Spleen (tissue), 11 donors: ENCODE measurements at regions not wholly inside any gene's neighbourhood (a gene's known extent, or its start where the extent isn't known, plus 50 kb on each side); places are given as distances from the start of the nearest gene placed in this dataset.

Experiments
- DNase-seq: peaks from one replicate; pipeline ENCODE4 v3.0.0-alpha.2; 2020
- H3K27ac ChIP-seq, 8 donors: fragments of 200-600 bp; sonication (generic) in 7 of 8; 1 replicate in 4 of 8; 2 replicates in 4 of 8; pipeline versions ENCODE4 v1.5.0 to v1.8.0; 2016 to 2021; ENCODE audit warnings: inconsistent platforms in 4 of 8, mild to moderate bottlenecking in 4 of 8, moderate library complexity in 1 of 8
- H3K27me3 ChIP-seq, 7 donors: fragments of 200-600 bp; sonication (generic) in 6 of 7; replicated peaks in 1 of 7; 1 replicate in 4 of 7; 2 replicates in 3 of 7; pipeline versions ENCODE4 v1.5.0 to v1.8.0; 2016 to 2021; ENCODE audit warnings: inconsistent platforms in 3 of 7, mild to moderate bottlenecking in 1 of 7
- H3K36me3 ChIP-seq, 6 donors: fragments of 200-600 bp; sonication (generic) in 5 of 6; 1 replicate in 4 of 6; 2 replicates in 2 of 6; pipeline versions ENCODE4 v1.5.0 to v1.8.0; 2016 to 2021; ENCODE audit warnings: inconsistent platforms in 2 of 6
- H3K4me1 ChIP-seq, 6 donors: fragments of 200-600 bp; sonication (generic) in 5 of 6; 1 replicate in 3 of 6; 2 replicates in 3 of 6; pipeline versions ENCODE4 v1.5.0 to v1.8.0; 2016 to 2021; ENCODE audit warnings: inconsistent platforms in 3 of 6
- H3K4me3 ChIP-seq, 8 donors: fragments of 200-600 bp; sonication (generic) in 7 of 8; 1 replicate in 4 of 8; 2 replicates in 4 of 8; pipeline versions ENCODE4 v1.5.0 to v1.8.0; 2016 to 2021; ENCODE audit warnings: inconsistent platforms in 4 of 8, mild to moderate bottlenecking in 4 of 8, moderate library complexity in 2 of 8
- H3K9me3 ChIP-seq, 8 donors: fragments of 200-600 bp; sonication (generic) in 7 of 8; 1 replicate in 4 of 8; 2 replicates in 4 of 8; pipeline versions ENCODE4 v1.5.0 to v1.8.0; 2016 to 2021; ENCODE audit warnings: inconsistent platforms in 4 of 8
- CTCF ChIP-seq, 11 experiments: fragments of 200-600 bp in 7 of 11; fragments of 450-650 bp in 4 of 11; sonication (generic) in 4 of 11; IDR thresholded peaks in 8 of 11; conservative IDR thresholded peaks in 3 of 11; 1 replicate in 7 of 11; 2 replicates in 4 of 11; pipeline versions ENCODE4 v1.4.0 to v1.8.0; 2016 to 2021; ENCODE audit warnings: antibody characterized with exemption in 11 of 11, inconsistent platforms in 4 of 11, mild to moderate bottlenecking in 1 of 11
- POLR2A ChIP-seq, 3 donors: fragments of 450-650 bp; IDR thresholded peaks; one replicate each; pipeline ENCODE4 v1.5.1; 2017; ENCODE audit warnings: antibody characterized with exemption in 3 of 3, mild to moderate bottlenecking in 1 of 3
- POLR2AphosphoS5 ChIP-seq, 3 donors: sonication (generic); formaldehyde crosslinking; IDR thresholded peaks; one replicate each; pipeline ENCODE4 v1.5.1; 2017; ENCODE audit warnings: antibody characterized with exemption in 3 of 3
- WGBS, 5 donors: extraction: QIAGEN DNeasy Blood & Tissue Kit in 3 of 5; methylation state at CpG; one replicate each; pipeline versions ENCODE4 v1.1.5 to v1.1.7; 2013 to 2018; 5-methylcytosine and 5-hydroxymethylcytosine counted together
- intact Hi-C: fragments of 100-400 bp; cut with DNase I; formaldehyde crosslinking; loops from one replicate; pipeline ENCODE4 v1.15.0; 2023; ENCODE audit warnings: low total_unique reads
- donor health status: healthy with polysubstance abuse.
- donor health status: DM: no; HTN: no; CAD: no; lungs with moderate emphysema.
- donor health status: DM: no; HTN: no; CAD: no.
- donor health status: Bipolar disorder and iron deficiency.
- donor health status: healthy.
- donor health status: DM: no; HTN: no; CAD: no.
- donor health status: DM: yes; HTN: yes; CAD: no.

GRCh38 chr21:24681456-24681855 lies 925.8 kb downstream of the MRPL39 start:
- WGBS, 5 donors: 27 to 43% (median 39%) methylated on average over 2 of the region's 2 CpGs
- TF ChIP-seq CTCF (IDR thresholded peaks at IDR 0.05 in 8 of 11, conservative IDR thresholded peaks at IDR 0.05 in 3 of 11): no peak
- TF ChIP-seq POLR2A (IDR thresholded peaks at IDR 0.05): no peak
- no peak for TF ChIP-seq POLR2AphosphoS5 (IDR thresholded peaks at IDR 0.05)
- intact Hi-C loops: no loop called here

GRCh38 chr21:24671901-24672300 lies 935.4 kb downstream of the MRPL39 start:
- Histone ChIP-seq H3K27ac (no peak overlapping the region), H3K27me3 (no peaks in the 10 kb centered on the region), H3K36me3 (no peaks in the 10 kb centered on the region), H3K9me3 (no peaks in the 10 kb centered on the region), H3K4me3 (no peak overlapping the region), H3K4me1 (no peaks in the 10 kb centered on the region)
- 43 to 54% (median 46%) methylated on average over 1 of the region's 1 CpG for WGBS, 5 donors
- intact Hi-C loops: no loop called here
- no peak for DNase-seq
- no peak for TF ChIP-seq CTCF (IDR thresholded peaks at IDR 0.05 in 8 of 11, conservative IDR thresholded peaks at IDR 0.05 in 3 of 11)
- no peak for TF ChIP-seq POLR2AphosphoS5 (IDR thresholded peaks at IDR 0.05)
- no peak for TF ChIP-seq POLR2A (IDR thresholded peaks at IDR 0.05)

More at GRCh38 chr21:24681456-24681855, 925.8 kb downstream of the MRPL39 start:
- no peak overlapping the region for H3K27ac ChIP-seq
- no peak for DNase-seq
- no peaks in the 10 kb centered on the region for H3K4me1 ChIP-seq
- H3K27me3 ChIP-seq: no peaks in the 10 kb centered on the region
- H3K9me3 ChIP-seq: peaks cover 0 to 4% (median 0%) of the 10 kb centered on the region in 8 donors
- H3K36me3 ChIP-seq: no peaks in the 10 kb centered on the region
- no peak overlapping the region for H3K4me3 ChIP-seq

GRCh38 chr21:24658926-24659325 lies 948.4 kb downstream of the MRPL39 start:
- DNase-seq: no peak
- no peak for TF ChIP-seq POLR2A (IDR thresholded peaks at IDR 0.05)
- TF ChIP-seq POLR2AphosphoS5 (IDR thresholded peaks at IDR 0.05): no peak
- TF ChIP-seq CTCF (IDR thresholded peaks at IDR 0.05 in 8 of 11, conservative IDR thresholded peaks at IDR 0.05 in 3 of 11): no peak
- Histone ChIP-seq H3K4me1 (no peaks in the 10 kb centered on the region), H3K27me3 (no peaks in the 10 kb centered on the region), H3K36me3 (no peaks in the 10 kb centered on the region), H3K9me3 (no peaks in the 10 kb centered on the region), H3K4me3 (no peak overlapping the region), H3K27ac (no peak overlapping the region)
- intact Hi-C loops: no loop called here

- TF ChIP-seq CTCF (IDR thresholded peaks at IDR 0.05 in 8 of 11, conservative IDR thresholded peaks at IDR 0.05 in 3 of 11) (no peak), POLR2AphosphoS5 (IDR thresholded peaks at IDR 0.05) (no peak), POLR2A (IDR thresholded peaks at IDR 0.05) (no peak)
- intact Hi-C loops: no loop called here
- no peaks in the 10 kb centered on the region for H3K9me3 ChIP-seq
These were observed 949.3 kb downstream of the MRPL39 start for GRCh38 chr21:24658026-24658425.

More at GRCh38 chr21:24658026-24658425, 949.3 kb downstream of the MRPL39 start:
- no peak for DNase-seq
- no peak overlapping the region for H3K27ac ChIP-seq
- H3K4me1 ChIP-seq: no peaks in the 10 kb centered on the region
- no peaks in the 10 kb centered on the region for H3K27me3 ChIP-seq
- WGBS, 5 donors: 68 to 85% (median 77%) methylated on average over 1 of the region's 1 CpG
- no peak overlapping the region for H3K4me3 ChIP-seq
- H3K36me3 ChIP-seq: no peaks in the 10 kb centered on the region
